GM18858 (cell line): ENCODE measurements at regions not wholly inside any gene's neighbourhood (a gene's known extent, or its start where the extent isn't known, plus 50 kb on each side); places are given as distances from the start of the nearest gene placed in this dataset.
"Not testable (repeated sequence)": the region's sequence is repeated elsewhere in the genome, so short reads cannot be mapped to it uniquely, and the experiment has no call there.

ENCODE experiments used
- ATAC-seq: cut with Tn5 transposase; IDR thresholded peaks from one replicate; pipeline ENCODE4 v1.9.1; 2021; ENCODE audit not compliant: unreplicated experiment

DNA sequence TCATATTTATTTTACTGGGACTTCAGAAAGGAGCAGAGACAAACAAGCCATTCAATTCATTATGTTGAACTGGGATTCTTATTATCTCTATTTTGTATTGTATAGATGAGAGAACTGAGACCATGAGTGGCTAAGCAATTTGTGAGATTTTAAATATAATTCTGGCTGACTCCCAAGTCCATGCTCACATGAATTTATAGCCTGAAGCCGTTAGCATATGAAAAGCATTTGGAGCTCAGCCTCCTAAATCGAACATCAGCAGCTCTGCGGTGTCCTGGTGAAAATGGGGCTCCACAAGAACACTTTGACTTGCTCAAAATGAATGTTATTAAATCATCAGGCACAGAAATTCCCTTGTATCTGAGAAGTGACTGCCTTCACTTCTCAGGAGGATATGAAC lies 96.8 kb upstream of the DPT start:
- no peak for ATAC-seq

GRCh38 chr1:168826269-168826668 lies 97.3 kb upstream of the DPT start:
- no peak for ATAC-seq

DNA sequence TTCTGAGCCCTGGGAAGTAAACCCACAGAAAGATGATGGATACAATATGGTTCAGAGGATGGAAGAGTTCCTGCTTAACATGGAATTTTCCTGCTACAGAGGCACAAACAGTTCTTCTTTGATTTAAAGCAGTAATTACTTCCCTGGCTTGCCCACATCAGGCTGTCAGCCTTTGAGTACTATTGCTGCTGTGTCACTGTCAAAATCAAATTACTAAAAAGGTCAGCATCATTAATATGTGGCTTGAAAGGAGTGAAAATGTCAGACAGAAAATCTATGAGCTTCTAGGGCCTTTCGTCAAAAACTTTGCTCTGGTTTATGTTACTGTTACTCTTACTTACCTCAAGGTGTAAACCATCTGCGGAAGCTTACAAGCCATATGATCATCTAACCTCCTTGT lies 98.6 kb upstream of the DPT start:
- ATAC-seq: no peak

DNA sequence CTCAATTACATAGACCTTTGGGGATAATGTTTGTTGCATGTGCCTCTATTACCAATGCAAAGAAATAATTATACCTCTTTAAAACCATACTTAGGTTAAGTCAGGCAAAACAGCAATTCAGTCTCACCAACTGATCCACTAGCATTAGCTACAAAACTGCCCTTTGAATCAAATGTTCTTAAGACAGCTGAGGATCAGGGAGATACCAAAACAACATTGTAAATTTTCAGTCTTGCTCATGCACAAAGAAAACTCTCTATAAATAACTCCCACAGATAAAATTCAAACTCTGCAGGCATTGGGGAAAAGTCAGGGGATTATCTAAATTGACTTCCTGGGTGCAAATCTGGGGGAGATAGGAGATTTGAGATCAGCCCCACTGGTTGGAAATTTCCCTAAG lies 100.9 kb upstream of the DPT start:
- no peak for ATAC-seq

- no peak for ATAC-seq
Measured at GRCh38 chr1:168830562-168830961, 101.6 kb upstream of the DPT start.

GRCh38 chr1:168832661-168833060 lies 103.7 kb upstream of the DPT start:
- no peak for ATAC-seq

GRCh38 chr1:168833362-168833761 lies 104.4 kb upstream of the DPT start:
- ATAC-seq: no peak

DNA sequence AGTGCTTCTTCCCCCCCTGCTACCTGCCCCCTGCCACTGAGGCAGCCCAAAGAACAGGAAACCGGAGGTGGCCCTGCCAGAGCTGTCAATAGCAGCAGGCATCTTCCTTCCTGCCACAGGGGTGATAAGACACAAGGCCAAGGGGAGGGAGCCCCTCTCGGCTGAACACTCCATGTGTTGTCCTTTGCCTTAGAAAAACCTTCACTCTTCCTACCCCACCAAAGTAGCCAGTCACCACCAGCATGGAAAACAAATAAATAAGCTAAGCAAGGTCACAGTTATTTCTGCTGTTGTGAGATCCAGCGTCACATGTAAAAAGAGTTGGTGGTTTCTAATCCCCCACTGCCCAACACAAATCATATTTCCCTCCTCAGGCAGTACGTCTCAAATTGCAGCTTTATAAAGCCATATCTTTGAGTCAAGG lies 104.8 kb upstream of the DPT start:
- no peak for ATAC-seq

- ATAC-seq: no peak
Measured at GRCh38 chr1:168834225-168834872, 105.3 kb upstream of the DPT start.

- no peak for ATAC-seq
Measured at GRCh38 chr1:168835176-168835575, 106.2 kb upstream of the DPT start.

GRCh38 chr1:168835791-168836190 lies 106.8 kb upstream of the DPT start:
- no peak for ATAC-seq

DNA sequence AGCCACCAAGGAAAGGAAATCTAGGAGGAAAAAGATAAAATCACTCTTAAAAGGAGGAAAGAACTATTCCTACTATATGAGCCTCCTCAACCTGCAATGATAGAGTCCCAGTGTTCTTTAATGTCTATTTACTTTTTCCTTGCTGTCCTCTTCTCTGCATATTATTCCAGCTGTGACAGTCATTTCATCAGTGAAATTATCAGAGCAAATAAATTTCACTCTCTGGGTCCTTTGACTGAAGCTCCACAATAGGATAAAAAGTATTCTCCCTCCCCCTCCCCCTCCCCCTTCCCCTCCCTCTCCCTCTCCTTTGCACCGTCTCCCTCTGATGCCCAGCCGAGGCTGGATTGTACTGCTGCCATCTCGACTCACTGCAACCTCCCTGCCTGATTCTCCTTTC lies 107.5 kb upstream of the DPT start:
- ATAC-seq: no peak

GRCh38 chr1:168837230-168837629 lies 108.2 kb upstream of the DPT start:
- ATAC-seq: not testable (repeated sequence)

DNA sequence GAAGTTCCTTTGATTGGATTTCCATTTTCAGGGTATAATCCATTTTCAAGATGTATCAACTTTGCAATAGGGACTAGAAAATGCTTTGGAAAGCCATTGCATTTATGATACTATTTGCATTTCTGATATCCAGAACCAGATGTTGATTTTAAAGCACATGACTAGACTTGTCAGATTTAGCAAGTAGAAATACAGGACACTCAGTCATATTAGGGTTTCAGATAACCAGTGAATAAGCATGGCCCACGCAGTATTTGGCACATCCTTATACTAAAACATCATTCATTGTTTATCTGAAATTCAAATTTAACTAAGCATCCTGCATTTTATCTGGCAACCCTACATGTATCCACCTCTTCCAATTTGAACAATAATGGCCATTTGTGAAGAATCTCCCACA lies 113.3 kb upstream of the DPT start:
- ATAC-seq: no peak

DNA sequence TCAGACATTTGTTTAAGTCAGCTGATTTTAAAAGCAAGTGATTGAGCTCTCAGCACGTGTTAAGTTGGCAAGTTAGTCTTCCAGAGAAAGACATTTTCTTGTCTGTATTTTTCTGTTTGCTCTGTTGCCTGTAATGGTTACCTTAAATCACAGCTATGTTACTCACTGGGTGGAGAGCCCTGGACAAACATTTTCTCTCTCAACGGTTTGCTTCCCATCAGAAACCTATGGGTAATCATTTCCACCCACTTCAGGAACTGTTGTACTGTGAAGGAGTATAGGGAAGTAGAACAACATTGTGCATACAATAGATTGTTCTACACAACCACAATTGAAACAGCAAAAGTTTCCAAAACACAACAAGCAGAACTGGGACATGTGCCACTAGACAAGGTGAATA lies 113.9 kb upstream of the DPT start:
- no peak for ATAC-seq

GRCh38 chr1:168843401-168843800 lies 114.4 kb upstream of the DPT start:
- no peak for ATAC-seq

DNA sequence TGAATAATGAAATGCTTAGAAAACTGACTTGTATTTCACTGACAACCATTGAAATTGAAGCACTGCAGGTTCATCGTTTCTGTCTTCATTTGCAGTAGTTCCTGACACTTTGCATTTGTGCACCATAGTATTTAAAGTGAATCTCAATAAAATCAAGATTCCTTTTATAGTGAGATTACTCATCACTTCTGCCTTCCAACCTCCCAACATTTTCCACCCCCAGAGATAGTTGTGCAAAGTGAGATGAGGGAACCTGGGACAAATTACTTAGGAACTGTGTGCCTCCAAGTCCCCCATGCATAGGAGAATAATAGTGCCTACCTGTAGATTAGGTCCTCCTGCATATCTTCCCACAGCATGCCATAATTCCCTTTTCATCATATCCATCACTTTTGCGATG lies 114.9 kb upstream of the DPT start:
- ATAC-seq: no peak

DNA sequence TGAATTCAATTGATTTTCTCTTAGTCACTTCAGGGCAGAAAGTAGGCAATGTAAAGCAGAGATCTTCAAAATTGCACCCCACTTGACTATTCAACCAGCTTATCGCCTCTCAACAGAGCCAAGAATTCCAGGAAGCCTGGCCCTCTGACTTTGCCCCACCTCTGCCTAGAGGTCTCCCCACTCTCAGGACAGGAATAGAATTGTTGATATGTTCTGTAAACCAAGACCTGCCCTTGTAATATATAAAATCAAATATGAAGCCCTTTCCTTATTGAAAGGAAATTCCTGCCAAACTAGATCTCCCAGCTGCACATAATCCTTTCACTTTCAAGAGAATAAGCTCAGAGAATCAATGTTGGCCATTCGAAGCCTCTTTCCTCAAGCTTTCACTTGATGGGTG lies 116.1 kb upstream of the DPT start:
- no peak for ATAC-seq

DNA sequence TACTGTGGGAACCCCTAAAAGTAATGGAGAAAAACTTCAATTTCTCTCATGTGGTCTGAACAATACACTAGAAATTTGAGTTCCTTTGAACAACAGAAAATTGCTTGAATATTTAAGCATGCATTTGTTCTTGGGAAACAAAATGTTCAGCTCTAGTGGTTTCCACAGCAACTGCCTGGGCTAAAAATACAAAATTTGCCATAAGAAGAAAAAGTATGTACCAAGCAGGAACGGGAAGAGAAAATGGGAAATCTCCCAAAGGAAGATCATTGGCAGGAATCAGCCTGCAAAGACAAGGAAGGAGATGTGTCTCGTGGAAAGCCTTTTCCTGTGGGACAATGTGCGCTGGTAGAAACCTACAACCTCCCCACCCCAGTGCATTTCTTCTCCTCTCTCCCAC lies 119.0 kb upstream of the DPT start:
- no peak for ATAC-seq

- ATAC-seq: no peak
Measured at GRCh38 chr1:168861421-168862004, 132.5 kb upstream of the DPT start.

DNA sequence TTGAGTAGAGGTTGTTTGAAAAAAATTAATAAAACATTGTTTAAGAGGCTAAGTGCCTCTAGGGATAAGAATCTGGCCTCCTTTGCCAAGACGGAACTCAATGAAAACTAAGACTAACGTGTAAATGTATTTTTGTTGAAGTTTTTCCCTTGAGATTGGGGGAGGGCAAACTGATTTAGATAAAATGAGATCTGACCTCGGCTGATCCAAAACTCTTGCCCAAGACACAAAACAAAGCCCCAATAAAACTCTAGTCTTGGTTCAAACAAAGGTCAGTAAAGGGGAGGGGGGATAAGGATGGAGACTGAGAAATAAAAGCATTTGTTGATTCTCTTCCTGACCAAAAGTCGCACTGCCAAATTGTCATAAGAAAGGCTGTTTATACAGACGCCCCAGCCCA lies 134.8 kb upstream of the DPT start:
- ATAC-seq: no peak

- ATAC-seq: no peak
Measured at GRCh38 chr1:168864266-168864665, 135.3 kb upstream of the DPT start.
